ENCODE measurements at regions not wholly inside any gene's neighbourhood (a gene's known extent, or its start where the extent isn't known, plus 50 kb on each side); places are given as distances from the start of the nearest gene placed in this dataset.

DNA sequence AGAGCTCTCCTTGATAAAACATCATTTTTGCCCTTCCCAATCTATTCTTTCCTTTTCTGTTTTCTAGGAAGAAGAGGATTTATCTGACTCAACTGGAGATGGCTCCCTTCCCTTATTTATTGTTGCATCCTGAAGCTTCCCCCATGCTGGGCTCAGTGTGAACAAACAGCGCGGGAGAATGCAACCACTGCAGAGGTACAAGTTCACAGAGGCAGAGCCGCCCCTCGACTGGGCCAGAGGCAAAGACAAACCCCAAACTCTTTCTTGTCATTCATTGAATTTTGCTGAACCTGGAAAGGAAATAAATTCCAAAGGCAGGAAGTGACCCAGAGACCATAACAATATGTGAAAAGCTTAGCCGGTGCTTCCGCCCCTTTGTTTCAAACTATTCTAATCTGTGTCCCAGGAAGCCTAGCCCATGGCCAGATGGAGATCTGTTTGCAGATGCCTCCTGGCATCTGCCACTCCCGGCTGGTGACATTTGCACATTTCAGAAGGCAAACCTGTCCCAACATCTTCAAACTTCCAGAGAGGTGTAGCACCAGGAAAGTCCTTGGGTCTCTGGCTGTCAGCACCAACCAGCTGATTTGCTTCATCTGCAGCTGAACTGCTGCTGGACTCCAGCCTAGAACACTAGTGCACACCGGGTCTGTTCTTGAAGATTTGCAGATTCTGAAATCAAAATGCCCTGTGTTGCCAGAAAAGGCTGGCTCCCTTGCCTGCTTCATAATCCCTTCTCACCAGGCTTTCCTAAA is 79.4 kb upstream of the MAP4K3 start:
- peak; percentile 55 for TF ChIP-seq CTCF (conservative IDR thresholded peaks at IDR 0.05; ENCODE audit: low read depth, low read length)
- no peak for TF ChIP-seq EZH2 (IDR thresholded peaks at IDR 0.05; ENCODE audit: borderline replicate concordance, low read depth, low read length, poor library complexity, severe bottlenecking)

Data from A673 (cell line).